Stimulated activated naive CD8-positive, alpha-beta T cell treated with anti-CD3 and anti-CD28 coated beads, Interleukin-15, Interleukin-2, amounts not matched to agents 100 ng/mL and 50 ng/mL, for 24 hours (primary cell): ENCODE measurements at regions not wholly inside any gene's neighbourhood (a gene's known extent, or its start where the extent isn't known, plus 50 kb on each side); places are given as distances from the start of the nearest gene placed in this dataset.
"Not testable (repeated sequence)": the region's sequence is repeated elsewhere in the genome, so short reads cannot be mapped to it uniquely, and the experiment has no call there.

Experiments used
- H3K27ac Mint-ChIP-seq: one replicate; pipeline ENCODE4 v1.8.0; 2021; ENCODE audit warnings: mild to moderate bottlenecking, mixed read lengths
- H3K27me3 Mint-ChIP-seq: one replicate; pipeline ENCODE4 v1.8.0; 2021; ENCODE audit warnings: mixed read lengths
- H3K36me3 Mint-ChIP-seq: one replicate; pipeline ENCODE4 v1.8.0; 2021; ENCODE audit warnings: low read depth, mixed read lengths
- H3K4me1 Mint-ChIP-seq: one replicate; pipeline ENCODE4 v1.8.0; 2021; ENCODE audit warnings: low read depth, mixed read lengths
- H3K4me3 Mint-ChIP-seq: one replicate; pipeline ENCODE4 v1.8.0; 2021; ENCODE audit warnings: mild to moderate bottlenecking, mixed read lengths
- H3K9me3 Mint-ChIP-seq: one replicate; pipeline ENCODE4 v1.8.0; 2021; ENCODE audit warnings: mixed read lengths

DNA sequence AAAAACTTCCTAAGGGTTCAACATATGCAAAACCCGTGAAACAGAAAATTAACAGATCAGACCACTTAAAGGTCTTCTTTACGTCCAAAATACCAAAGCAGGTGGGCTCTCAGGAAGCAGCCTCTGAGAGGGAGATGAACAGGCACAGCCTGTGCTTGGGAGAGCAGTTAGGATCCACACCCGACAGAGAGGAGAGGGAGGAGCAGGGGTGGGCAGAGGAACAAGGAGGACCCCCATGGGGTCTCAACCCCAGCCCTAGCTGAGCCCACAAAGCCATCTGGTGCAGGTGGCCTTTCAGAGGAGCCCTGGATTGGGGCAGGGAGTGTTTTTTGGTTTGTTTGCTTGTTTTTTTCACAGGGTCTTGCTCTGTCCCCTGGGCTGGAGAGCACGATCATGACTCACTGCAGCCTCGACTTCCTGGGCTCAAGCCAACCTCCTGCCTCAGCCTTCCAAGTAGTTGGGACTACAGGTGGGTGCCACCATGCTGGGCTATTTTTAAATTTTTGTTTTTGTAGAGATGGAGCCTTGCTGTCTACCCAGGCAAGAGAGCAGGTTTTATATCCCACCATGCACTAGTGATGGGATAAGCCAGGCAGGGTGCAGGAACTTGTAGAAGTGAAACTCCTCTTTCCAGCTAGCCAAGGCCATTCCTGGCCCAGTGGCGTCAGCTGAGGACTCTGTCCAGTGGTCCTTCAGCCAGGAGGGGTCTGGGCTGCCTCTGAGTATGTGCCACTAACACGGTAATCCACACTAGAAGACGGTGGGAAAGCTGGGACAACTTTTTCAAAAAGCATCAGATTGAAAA lies 154.1 kb upstream of the HDAC4 start:
- H3K27ac Mint-ChIP-seq: no peak overlapping the region
- no peak overlapping the region for H3K4me3 Mint-ChIP-seq
- H3K36me3 Mint-ChIP-seq: no peaks in the 10 kb centered on the region
- peaks cover 15% of the 10 kb centered on the region for H3K4me1 Mint-ChIP-seq
- peaks cover 22% of the 10 kb centered on the region for H3K27me3 Mint-ChIP-seq
- no peaks in the 10 kb centered on the region for H3K9me3 Mint-ChIP-seq

DNA sequence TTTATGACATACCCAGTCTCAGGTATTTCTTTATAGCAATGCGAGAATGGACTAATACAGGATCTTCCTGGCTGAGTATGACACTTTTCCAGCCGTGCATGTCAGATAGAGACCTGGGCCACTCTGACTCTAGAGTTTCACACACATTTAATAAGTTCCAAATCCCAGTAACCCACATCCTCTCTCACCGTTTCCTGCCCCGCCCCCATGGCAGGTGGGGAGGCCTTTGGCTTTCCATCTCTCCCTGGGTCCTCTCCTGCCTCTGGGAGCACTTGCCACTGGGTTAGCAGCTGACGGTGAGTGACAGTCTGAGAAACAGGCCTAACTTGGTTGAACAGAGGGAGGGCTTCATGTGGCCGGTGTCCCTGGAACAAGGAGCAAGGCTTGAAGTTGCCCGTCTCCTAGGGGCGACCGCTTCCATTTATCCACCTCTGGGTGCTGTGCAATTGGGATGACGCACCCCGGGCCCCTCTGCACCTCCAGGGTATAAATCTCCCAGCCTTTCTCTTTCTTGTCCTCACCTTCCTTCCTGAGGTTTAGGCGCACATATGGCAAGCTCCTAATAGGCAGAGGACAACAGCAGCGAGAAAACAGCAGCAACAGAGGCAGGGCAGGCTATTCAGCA lies 152.7 kb upstream of the HDAC4 start:
- H3K27me3 Mint-ChIP-seq: peaks cover 32% of the 10 kb centered on the region
- no peak overlapping the region for H3K4me3 Mint-ChIP-seq
- H3K4me1 Mint-ChIP-seq: peaks cover 26% of the 10 kb centered on the region
- no peaks in the 10 kb centered on the region for H3K36me3 Mint-ChIP-seq
- H3K27ac Mint-ChIP-seq: no peak overlapping the region
- no peaks in the 10 kb centered on the region for H3K9me3 Mint-ChIP-seq

DNA sequence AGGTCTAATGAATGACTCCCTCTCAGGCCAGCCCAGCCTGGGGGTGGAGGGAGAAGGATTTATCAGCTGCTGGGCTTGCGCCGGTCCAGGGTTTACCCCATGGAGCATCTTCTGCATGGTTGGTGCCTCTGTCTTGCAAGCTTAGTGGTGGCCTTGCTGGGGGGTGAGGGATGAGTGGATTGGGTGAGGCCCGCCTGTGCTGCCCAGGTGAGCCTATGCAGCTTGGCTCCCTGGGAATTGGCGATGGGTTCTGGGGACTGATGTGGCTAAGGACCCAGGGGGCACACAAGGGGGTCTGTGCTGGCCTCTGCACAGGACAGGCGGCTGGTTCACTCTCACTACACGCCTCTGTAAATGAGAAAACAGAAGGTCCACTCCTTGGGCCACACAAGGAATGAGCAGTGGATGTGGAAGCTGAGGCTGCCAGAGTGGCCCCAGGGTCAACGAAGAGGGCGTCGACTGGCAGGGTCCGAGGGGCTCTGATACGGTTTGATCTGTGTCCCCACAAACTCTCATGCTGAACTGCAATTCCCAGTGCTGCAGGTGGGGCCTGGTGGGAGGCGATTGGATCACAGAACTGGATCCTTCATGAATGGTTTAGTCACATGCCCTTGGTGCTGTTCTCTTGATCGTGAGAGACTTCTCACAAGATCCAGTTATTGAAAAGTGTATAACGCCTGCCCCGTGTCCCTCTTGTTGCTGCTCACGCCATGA lies 151.6 kb upstream of the HDAC4 start:
- Mint-ChIP-seq H3K4me1 (peaks cover 36% of the 10 kb centered on the region), H3K4me3 (no peak overlapping the region), H3K27me3 (peaks cover 32% of the 10 kb centered on the region), H3K9me3 (no peaks in the 10 kb centered on the region), H3K27ac (no peak overlapping the region), H3K36me3 (no peaks in the 10 kb centered on the region)

DNA sequence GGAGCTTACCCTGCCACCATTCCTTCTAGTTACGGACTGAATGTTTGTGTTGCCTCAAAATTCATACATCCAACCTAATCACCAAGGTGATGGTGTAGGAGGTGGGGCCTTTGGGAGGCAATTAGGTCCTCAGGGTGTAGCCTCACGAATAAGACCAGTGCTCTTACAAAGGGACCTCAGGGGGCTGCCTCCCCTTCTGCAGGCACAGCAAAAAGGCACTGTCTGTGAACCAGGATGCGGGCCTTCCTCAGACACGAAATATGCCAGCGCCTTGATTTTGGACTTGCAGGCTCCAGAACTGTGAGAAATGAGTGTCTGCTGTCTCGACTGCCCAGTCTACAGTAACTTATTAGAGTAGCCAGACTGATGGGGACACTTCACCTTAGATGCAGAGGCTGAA lies 150.4 kb upstream of the HDAC4 start:
- no peaks in the 10 kb centered on the region for H3K36me3 Mint-ChIP-seq
- no peak overlapping the region for H3K4me3 Mint-ChIP-seq
- H3K4me1 Mint-ChIP-seq: peaks cover 42% of the 10 kb centered on the region
- no peak overlapping the region for H3K27ac Mint-ChIP-seq
- H3K9me3 Mint-ChIP-seq: no peaks in the 10 kb centered on the region
- H3K27me3 Mint-ChIP-seq: peaks cover 29% of the 10 kb centered on the region

DNA sequence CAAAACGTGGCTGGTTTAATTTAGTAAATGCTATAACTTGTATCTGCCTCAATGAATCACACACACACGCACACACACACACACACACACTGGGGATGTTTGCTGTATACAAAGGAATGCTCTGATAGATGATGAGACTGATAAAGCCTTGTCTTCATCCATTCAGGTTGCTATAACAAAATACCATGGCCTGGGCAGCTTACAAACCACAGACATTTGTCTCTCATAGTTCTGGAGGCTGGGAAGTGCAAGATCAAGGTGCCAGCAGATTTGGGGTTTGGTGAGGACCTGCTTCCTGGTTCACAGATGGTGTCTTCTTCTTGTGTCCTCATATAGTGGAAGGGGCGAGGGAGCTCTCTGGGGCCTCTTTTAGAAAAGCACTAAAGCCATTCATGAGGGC lies 149.5 kb upstream of the HDAC4 start:
- Mint-ChIP-seq H3K4me1 (peaks cover 47% of the 10 kb centered on the region), H3K36me3 (no peaks in the 10 kb centered on the region), H3K9me3 (no peaks in the 10 kb centered on the region), H3K27ac (no peak overlapping the region), H3K4me3 (no peak overlapping the region), H3K27me3 (peaks cover 27% of the 10 kb centered on the region)

DNA sequence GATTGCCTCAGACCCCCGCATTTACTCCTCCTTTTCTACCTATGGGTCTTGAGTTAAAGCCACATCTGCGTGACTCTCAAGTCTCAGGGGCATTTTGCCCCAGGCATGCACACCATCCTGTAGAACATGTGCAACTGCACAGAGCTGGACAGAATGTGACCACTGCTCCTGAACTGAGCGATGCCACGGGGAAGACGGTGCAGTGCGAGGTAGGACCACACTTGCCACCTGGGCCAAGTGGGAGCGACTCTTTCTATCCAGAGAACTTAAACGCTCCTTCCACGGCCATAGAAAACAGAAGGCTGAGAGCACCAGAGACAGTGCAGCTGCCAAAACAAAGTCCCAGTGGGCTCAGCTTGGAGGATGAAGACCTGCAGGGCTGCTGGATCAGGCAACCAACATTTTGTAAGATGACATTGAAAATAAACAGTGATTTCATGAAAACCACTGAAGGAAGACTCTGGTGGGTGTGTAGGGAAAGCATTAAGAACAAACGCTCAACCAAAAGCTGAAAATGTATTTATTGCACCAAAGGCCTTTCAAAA lies 149.0 kb upstream of the HDAC4 start:
- H3K4me1 Mint-ChIP-seq: peaks cover 51% of the 10 kb centered on the region
- H3K36me3 Mint-ChIP-seq: no peaks in the 10 kb centered on the region
- H3K27me3 Mint-ChIP-seq: peaks cover 25% of the 10 kb centered on the region
- no peaks in the 10 kb centered on the region for H3K9me3 Mint-ChIP-seq
- no peak overlapping the region for H3K27ac Mint-ChIP-seq
- no peak overlapping the region for H3K4me3 Mint-ChIP-seq

DNA sequence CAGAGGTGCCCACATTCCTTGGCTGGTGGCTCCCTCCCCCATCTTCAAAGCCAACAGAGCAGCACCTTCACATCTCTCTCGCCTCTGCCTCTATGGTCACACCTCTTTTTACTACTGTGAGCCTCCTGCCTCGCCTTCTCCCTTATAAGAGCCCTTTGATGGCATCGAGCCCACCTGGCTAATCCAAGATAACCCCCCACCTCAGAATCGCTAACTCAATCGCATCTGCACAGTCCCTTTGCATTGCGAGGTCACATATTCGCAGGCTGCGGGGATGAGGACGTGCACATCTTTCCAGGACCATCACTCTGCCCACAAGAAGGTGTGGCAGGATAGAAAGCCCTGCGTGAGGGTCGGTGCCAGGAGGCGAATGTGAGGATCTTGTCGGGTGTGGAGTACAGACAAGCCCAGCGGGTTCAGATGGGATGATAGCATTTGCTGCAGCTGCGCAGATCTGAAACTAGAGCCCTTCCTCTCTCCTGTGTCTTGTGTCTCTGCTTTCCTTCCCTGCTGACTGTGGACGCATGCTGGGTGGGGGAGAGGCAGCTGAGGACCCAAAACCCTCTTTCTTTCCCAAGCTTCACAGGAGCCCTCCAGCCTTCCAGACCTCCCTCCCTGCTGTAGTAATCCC lies 148.3 kb upstream of the HDAC4 start:
- H3K4me3 Mint-ChIP-seq: no peak overlapping the region
- peaks cover 56% of the 10 kb centered on the region for H3K4me1 Mint-ChIP-seq
- peaks cover 21% of the 10 kb centered on the region for H3K27me3 Mint-ChIP-seq
- peak overlapping the region; percentile 70 for H3K27ac Mint-ChIP-seq
- H3K36me3 Mint-ChIP-seq: no peaks in the 10 kb centered on the region
- no peaks in the 10 kb centered on the region for H3K9me3 Mint-ChIP-seq

DNA sequence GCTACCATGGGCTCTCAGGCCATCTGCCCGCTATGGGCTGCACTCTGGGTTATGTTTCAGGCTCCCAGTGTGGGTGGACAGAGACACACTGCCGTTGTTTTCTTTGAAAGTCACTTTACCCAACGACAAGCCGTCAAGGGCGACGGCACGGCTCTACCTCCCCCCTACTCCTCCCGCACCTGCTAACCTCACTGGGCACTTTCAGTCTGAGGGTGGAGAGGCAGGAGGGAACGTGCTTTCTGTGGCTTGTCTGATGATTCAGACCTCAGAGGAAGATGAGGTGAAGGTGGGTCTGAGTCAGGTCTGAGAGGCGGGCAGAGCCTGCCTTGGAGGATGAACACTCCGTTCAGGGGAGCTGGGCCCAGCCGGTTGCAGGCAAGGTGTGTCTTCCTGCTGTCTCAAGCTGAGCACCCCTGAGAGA lies 147.6 kb upstream of the HDAC4 start:
- peaks cover 17% of the 10 kb centered on the region for H3K27me3 Mint-ChIP-seq
- peak overlapping the region; percentile 7 for H3K4me3 Mint-ChIP-seq
- H3K9me3 Mint-ChIP-seq: no peaks in the 10 kb centered on the region
- H3K27ac Mint-ChIP-seq: peak overlapping the region; percentile 49
- no peaks in the 10 kb centered on the region for H3K36me3 Mint-ChIP-seq
- H3K4me1 Mint-ChIP-seq: peaks cover 60% of the 10 kb centered on the region

DNA sequence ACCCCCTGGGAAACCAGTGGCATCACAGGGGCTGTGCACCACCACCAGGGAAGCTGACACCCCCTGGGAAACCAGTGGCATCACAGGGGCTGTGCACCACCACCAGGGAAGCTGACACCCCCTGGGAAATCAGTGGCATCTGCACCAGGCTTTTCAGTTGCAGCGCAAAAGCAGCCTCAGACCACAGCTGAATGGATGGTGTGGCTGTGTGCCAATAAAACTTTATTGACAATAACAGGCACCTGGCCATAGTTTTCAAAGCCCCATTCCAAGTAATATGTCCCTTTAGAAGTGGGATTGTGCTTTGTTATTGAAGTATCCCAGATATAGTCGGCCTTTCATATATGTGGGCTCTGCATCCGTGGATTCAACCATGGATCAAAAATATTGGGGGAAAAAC lies 146.3 kb upstream of the HDAC4 start:
- H3K9me3 Mint-ChIP-seq, H3K27ac Mint-ChIP-seq, H3K4me3 Mint-ChIP-seq, H3K36me3 Mint-ChIP-seq: not testable (repeated sequence)
- peaks cover 56% of the 10 kb centered on the region for H3K4me1 Mint-ChIP-seq
- H3K27me3 Mint-ChIP-seq: peaks cover 17% of the 10 kb centered on the region

DNA sequence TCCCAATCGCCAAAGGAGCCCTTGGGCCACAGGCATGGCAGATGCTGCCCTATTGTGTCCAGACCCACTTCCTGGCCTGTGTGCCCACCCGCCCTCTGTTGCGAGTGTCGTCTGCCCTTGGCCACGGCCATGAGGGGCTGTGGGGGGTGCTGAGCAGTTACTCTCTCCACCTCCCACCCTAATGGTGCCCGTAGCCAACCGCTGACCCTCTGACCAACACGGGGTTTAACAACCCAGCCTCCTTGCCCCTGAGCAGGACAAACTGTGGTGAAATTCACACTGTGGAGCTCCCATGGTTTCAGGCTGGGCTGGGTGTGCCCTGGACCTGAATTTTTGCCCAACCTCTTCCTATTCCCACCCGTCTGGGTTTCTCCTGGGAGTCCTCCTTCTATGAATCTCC lies 145.7 kb upstream of the HDAC4 start:
- peaks cover 56% of the 10 kb centered on the region for H3K4me1 Mint-ChIP-seq
- no peak overlapping the region for H3K27ac Mint-ChIP-seq
- H3K27me3 Mint-ChIP-seq: peaks cover 17% of the 10 kb centered on the region
- H3K36me3 Mint-ChIP-seq: no peaks in the 10 kb centered on the region
- no peaks in the 10 kb centered on the region for H3K9me3 Mint-ChIP-seq
- no peak overlapping the region for H3K4me3 Mint-ChIP-seq

DNA sequence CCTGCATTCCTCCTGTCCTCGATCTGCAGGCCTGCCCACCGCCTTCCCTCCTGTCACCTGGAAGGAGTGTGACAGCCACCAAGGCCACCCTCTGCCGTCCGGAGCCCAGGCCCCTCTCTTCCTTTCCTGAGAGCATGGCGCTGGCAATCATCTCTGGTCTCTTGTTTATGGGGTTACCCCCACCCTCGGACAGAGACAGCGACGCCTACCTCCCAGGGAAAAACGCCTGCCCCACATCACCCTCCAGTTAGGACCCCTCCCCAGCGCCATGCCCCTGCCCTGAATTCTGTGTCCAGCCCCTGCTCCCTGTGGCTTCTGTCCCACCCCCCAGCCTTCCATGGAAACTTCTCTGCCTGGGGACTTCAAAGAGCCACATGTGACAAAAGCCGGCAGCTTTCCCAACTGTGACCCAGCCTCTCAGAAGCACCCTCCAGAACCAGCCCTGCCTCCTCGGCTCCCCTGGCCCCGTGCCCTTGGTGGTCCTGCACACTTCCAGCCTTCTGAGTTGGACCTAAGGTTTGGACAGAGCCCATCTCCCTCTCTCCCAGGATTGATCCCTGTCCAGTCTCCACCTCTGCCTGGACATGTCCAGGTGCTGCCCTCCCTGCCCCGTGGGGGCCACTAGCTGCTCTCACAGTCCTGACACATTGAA lies 145.0 kb upstream of the HDAC4 start:
- no peak overlapping the region for H3K4me3 Mint-ChIP-seq

DNA sequence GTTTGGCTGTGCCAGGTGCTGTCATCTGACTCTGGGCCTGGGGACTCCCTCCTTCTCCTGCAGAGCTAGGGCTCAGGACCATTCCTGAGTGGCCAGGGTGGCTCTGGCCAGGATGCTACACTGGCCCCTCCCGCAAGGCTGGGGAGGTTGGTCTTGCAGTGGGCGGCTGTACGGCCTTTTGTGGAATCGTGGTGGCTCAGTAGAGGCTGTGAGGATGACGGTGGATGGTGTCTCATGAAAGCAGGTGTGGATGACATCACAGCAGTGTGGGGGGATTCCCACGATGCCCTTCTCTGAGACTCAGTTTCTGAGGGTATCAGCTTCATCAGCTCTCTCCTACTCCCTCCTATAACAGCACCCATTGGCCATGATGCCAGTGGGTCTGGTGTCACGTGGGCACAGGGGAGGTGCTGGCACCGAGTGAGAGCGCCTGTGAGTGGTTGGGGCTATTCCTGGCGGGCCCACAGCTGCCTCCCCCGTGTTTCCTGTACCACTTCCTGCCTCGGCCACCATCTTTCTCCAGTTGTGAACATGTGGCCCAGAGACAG lies 144.2 kb upstream of the HDAC4 start:
- H3K27me3 Mint-ChIP-seq: peaks cover 10% of the 10 kb centered on the region
- no peak overlapping the region for H3K4me3 Mint-ChIP-seq
- H3K4me1 Mint-ChIP-seq: peaks cover 56% of the 10 kb centered on the region
- H3K36me3 Mint-ChIP-seq: no peaks in the 10 kb centered on the region
- no peaks in the 10 kb centered on the region for H3K9me3 Mint-ChIP-seq
- peak overlapping the region; percentile 81 for H3K27ac Mint-ChIP-seq

More for the DNA sequence above, 145.0 kb upstream of the HDAC4 start:
- Mint-ChIP-seq H3K9me3 (no peaks in the 10 kb centered on the region), H3K27ac (peak overlapping the region; percentile 81), H3K36me3 (no peaks in the 10 kb centered on the region), H3K4me1 (peaks cover 56% of the 10 kb centered on the region), H3K27me3 (peaks cover 17% of the 10 kb centered on the region)

DNA sequence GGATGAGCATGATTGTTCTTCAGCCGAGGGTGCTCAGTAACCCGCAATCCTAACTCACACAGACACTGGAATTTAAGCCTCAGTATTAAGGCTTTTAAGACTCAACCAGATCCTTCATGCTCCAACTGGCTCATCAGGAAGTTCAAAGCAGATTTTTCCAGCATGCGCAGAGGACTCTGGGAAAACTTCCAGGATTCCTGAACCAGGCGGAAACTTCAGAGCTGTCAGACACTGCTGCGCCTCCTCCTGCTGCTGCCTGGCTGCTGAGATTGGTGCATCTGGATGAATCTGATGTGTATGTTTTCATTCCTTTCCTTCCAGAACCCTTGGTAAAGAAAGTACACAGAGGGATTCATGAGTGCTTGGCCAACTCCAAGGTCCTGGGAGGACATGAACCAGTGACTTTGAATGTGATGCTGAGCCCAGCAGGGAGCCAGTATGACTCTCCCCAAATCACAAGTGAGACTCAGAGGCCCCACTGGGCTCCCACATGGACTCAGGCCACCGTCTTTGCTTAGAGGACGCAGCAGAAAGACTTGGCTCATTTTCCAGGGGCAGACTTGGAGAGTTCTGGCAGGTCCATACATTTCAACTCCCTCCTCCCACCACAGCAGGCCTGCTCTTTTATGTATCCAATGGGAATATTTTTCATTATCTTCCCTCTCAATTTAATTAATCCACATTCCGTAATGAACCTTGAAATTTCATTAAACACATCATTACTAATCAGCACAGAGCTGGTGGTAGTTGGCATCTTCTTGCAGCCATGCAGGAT lies 143.5 kb upstream of the HDAC4 start:
- Mint-ChIP-seq H3K4me3 (no peak overlapping the region), H3K4me1 (peaks cover 53% of the 10 kb centered on the region), H3K27ac (peak overlapping the region; percentile 81), H3K9me3 (no peaks in the 10 kb centered on the region), H3K27me3 (peaks cover 4% of the 10 kb centered on the region), H3K36me3 (no peaks in the 10 kb centered on the region)
